H1 (cell line): ENCODE measurements at regions not wholly inside any gene's neighbourhood (a gene's known extent, or its start where the extent isn't known, plus 50 kb on each side); places are given as distances from the start of the nearest gene placed in this dataset.

Experiments
- CTCF ChIA-PET: fragments of 300-600 bp; sonication (Branson Sonifier 250); formaldehyde crosslinking; loops from one replicate; lab custom pipeline; 2021; ENCODE audit not compliant: partially characterized antibody; lab: Charles Lee
- POLR2A ChIA-PET: fragments of 300-600 bp; sonication (Branson Sonifier 250); formaldehyde crosslinking; loops from one replicate; lab custom pipeline; 2021; ENCODE audit warnings: inconsistent platforms; ENCODE audit not compliant: partially characterized antibody; lab: Charles Lee
- DNase-seq, 2 experiments: peaks; one replicate each; pipeline versions ENCODE4 v3.0.0 to v3.0.0-alpha.2; 2010 to 2022; ENCODE audit warnings: low spot score in 2 of 2, low read depth in 1 of 2, mixed read lengths in 1 of 2
- FAIRE-seq: peaks from 2 replicates; lab custom pipeline; 2011; peaks lifted over from hg19 to GRCh38; lab: Jason Lieb, UNC
- H2AFZ ChIP-seq: 2 replicates; pipeline ENCODE4 v1.8.1; 2012; ENCODE audit warnings: low read length, inconsistent platforms
- H2AK5ac ChIP-seq: 2 replicates; pipeline ENCODE4 v1.6.1; 2013; ENCODE audit warnings: low read depth, low read length
- H2BK120ac ChIP-seq: replicated peaks from 2 replicates; pipeline ENCODE3; 2013; ENCODE audit warnings: low read depth, low read length, inconsistent platforms
- H2BK12ac ChIP-seq: 2 replicates; pipeline ENCODE4 v1.6.1; 2013; ENCODE audit warnings: low read depth, low read length
- H2BK15ac ChIP-seq: 2 replicates; pipeline ENCODE4 v1.6.1; 2013; ENCODE audit warnings: low read length
- H2BK20ac ChIP-seq: 2 replicates; pipeline ENCODE4 v1.6.1; 2013; ENCODE audit warnings: low read length
- H2BK5ac ChIP-seq: 2 replicates; pipeline ENCODE4 v1.6.1; 2013; ENCODE audit warnings: low read depth, low read length
- H3K14ac ChIP-seq: 2 replicates; pipeline ENCODE4 v1.6.1; 2013; ENCODE audit warnings: inconsistent platforms; ENCODE audit not compliant: insufficient read length
- H3K18ac ChIP-seq: 2 replicates; pipeline ENCODE4 v1.6.1; 2013; ENCODE audit warnings: low read length; ENCODE audit errors: extremely low read depth
- H3K23ac ChIP-seq: 2 replicates; pipeline ENCODE4 v1.6.1; 2013; ENCODE audit warnings: inconsistent platforms; ENCODE audit not compliant: insufficient read length
- H3K23me2 ChIP-seq: 2 replicates; pipeline ENCODE4 v1.6.1; 2013; ENCODE audit warnings: low read depth, low read length
- H3K27ac ChIP-seq: 2 replicates; pipeline ENCODE4 v1.6.1; 2011; ENCODE audit warnings: low read depth, low read length, inconsistent platforms
- H3K27me3 ChIP-seq, 4 experiments: replicated peaks in 1 of 4; 1 replicate in 1 of 4; 2 replicates in 3 of 4; pipeline versions ENCODE4 v1.6.1 to v1.8.1; 2011 to 2013; ENCODE audit warnings: low read length in 3 of 4, mild to moderate bottlenecking in 3 of 4, inconsistent platforms in 2 of 4, mixed read lengths in 2 of 4, moderate library complexity in 1 of 4; ENCODE audit not compliant: control insufficient read depth in 3 of 4, insufficient read depth in 3 of 4; ENCODE audit errors: extremely low read depth in 1 of 4
- H3K36me3 ChIP-seq, 4 experiments: 2 replicates each; pipeline versions ENCODE4 v1.6.1 to v1.8.1; 2011 to 2013; ENCODE audit warnings: mild to moderate bottlenecking in 4 of 4, low read length in 3 of 4, moderate library complexity in 2 of 4, control low read depth in 1 of 4, inconsistent platforms in 1 of 4; ENCODE audit not compliant: insufficient read depth in 4 of 4, control insufficient read depth in 2 of 4
- H3K4ac ChIP-seq: replicated peaks from 2 replicates; pipeline ENCODE3; 2013; ENCODE audit warnings: low read length, low read depth, mixed read lengths, inconsistent platforms; ENCODE audit not compliant: insufficient read length
- H3K4me1 ChIP-seq, 4 experiments: replicated peaks in 1 of 4; 1 replicate in 1 of 4; 2 replicates in 3 of 4; pipeline versions ENCODE4 v1.6.1 to v1.8.1; 2011 to 2013; ENCODE audit warnings: low read length in 3 of 4, inconsistent platforms in 2 of 4, mixed read lengths in 1 of 4; ENCODE audit not compliant: insufficient read depth in 4 of 4, control insufficient read depth in 3 of 4
- H3K4me2 ChIP-seq, 2 experiments: 2 replicates each; pipeline versions ENCODE4 v1.6.1 to v1.8.1; 2011 to 2013; ENCODE audit warnings: low read depth in 2 of 2, low read length in 2 of 2, control low read depth in 1 of 2, inconsistent platforms in 1 of 2, mild to moderate bottlenecking in 1 of 2; ENCODE audit not compliant: insufficient read depth in 1 of 2
- H3K4me3 ChIP-seq, 4 experiments: fragments of 200-600, 300-600 bp in 1 of 4; sonication (generic), shearing (Covaris generic), sonication (Bioruptor Twin) in 1 of 4; 2 replicates each; pipeline versions ENCODE4 v1.5.1 to v1.8.1; 2011 to 2016; ENCODE audit warnings: low read length in 4 of 4, low read depth in 3 of 4, control low read depth in 2 of 4, inconsistent platforms in 2 of 4, mild to moderate bottlenecking in 2 of 4, mixed read lengths in 1 of 4, moderate library complexity in 1 of 4; ENCODE audit not compliant: insufficient read depth in 2 of 4; ENCODE audit errors: extremely low read depth in 1 of 4
- H3K56ac ChIP-seq: replicated peaks from 2 replicates; pipeline ENCODE3; 2013; ENCODE audit warnings: low read depth, mild to moderate bottlenecking, mixed read lengths, low read length, inconsistent platforms; ENCODE audit not compliant: insufficient read length
- H3K79me1 ChIP-seq: 2 replicates; pipeline ENCODE4 v1.6.1; 2013; ENCODE audit warnings: low read depth, low read length, control low read depth
- H3K79me2 ChIP-seq, 2 experiments: 2 replicates each; pipeline versions ENCODE4 v1.6.1 to v1.8.1; 2012 to 2013; ENCODE audit warnings: low read length in 2 of 2, mild to moderate bottlenecking in 2 of 2, inconsistent platforms in 1 of 2; ENCODE audit not compliant: insufficient read depth in 2 of 2, control insufficient read depth in 1 of 2
- H3K9ac ChIP-seq, 4 experiments: replicated peaks in 1 of 4; 1 replicate in 1 of 4; 2 replicates in 3 of 4; pipeline versions ENCODE4 v1.6.1 to v1.8.1; 2011 to 2013; ENCODE audit warnings: low read depth in 3 of 4, low read length in 3 of 4, control low read depth in 2 of 4, mild to moderate bottlenecking in 2 of 4, moderate library complexity in 2 of 4, inconsistent platforms in 1 of 4; ENCODE audit errors: extremely low read depth in 1 of 4
- H3K9me3 ChIP-seq, 2 experiments: 2 replicates each; pipeline versions ENCODE4 v1.6.1 to v1.8.1; 2012 to 2013; ENCODE audit warnings: mild to moderate bottlenecking in 2 of 2, moderate library complexity in 2 of 2, control low read depth in 1 of 2, inconsistent platforms in 1 of 2, low read depth in 1 of 2, low read length in 1 of 2, mixed read lengths in 1 of 2; ENCODE audit not compliant: insufficient read depth in 2 of 2
- H4K20me1 ChIP-seq, 2 experiments: replicated peaks in 1 of 2; 2 replicates each; pipeline versions ENCODE3 to v1.8.1; 2011 to 2013; ENCODE audit warnings: inconsistent platforms in 2 of 2, low read length in 2 of 2, mild to moderate bottlenecking in 1 of 2; ENCODE audit not compliant: insufficient read depth in 2 of 2, control insufficient read depth in 1 of 2
- H4K5ac ChIP-seq: 2 replicates; pipeline ENCODE4 v1.6.1; 2013; ENCODE audit warnings: low read length, low read depth, mixed read lengths, inconsistent platforms; ENCODE audit not compliant: insufficient read length
- H4K8ac ChIP-seq: 2 replicates; pipeline ENCODE4 v1.8.0; 2013; ENCODE audit warnings: mild to moderate bottlenecking, moderate library complexity, low read length, inconsistent platforms; ENCODE audit not compliant: insufficient read depth; ENCODE audit errors: extremely low read depth
- H4K91ac ChIP-seq: replicated peaks from 2 replicates; pipeline ENCODE3; 2013; ENCODE audit warnings: low read length, mixed read lengths, inconsistent platforms; ENCODE audit not compliant: insufficient read length
- CBX8 ChIP-seq: fragments of 300-800, 300-1000 bp; sonication (generic); IDR thresholded peaks from 2 replicates; pipeline ENCODE4 v1.7.1; 2016; ENCODE audit warnings: low read depth, low read length, borderline replicate concordance
- CTCF ChIP-seq, 3 experiments: IDR thresholded peaks; 1 replicate in 2 of 3; 2 replicates in 1 of 3; pipeline versions ENCODE4 v1.5.1 to v1.6.1; 2011; ENCODE audit warnings: low read length in 3 of 3, mild to moderate bottlenecking in 3 of 3, inconsistent platforms in 2 of 3, low read depth in 1 of 3, moderate library complexity in 1 of 3; ENCODE audit not compliant: insufficient read depth in 1 of 3; ENCODE audit errors: control extremely low read depth in 1 of 3
- HDAC6 ChIP-seq: IDR thresholded peaks from one replicate; pipeline ENCODE4 v1.7.1; 2012; ENCODE audit warnings: low read depth, mild to moderate bottlenecking, inconsistent platforms, low read length, moderate library complexity
- JUN ChIP-seq: IDR thresholded peaks from 2 replicates; pipeline ENCODE4 v1.6.1; 2011; ENCODE audit warnings: low read depth, mild to moderate bottlenecking, improper control_type of control experiment, low read length
- KDM1A ChIP-seq: fragments of 200-600, 300-600 bp; sonication (generic); IDR thresholded peaks from 2 replicates; pipeline ENCODE4 v1.7.1; 2016; ENCODE audit warnings: mild to moderate bottlenecking, low read length, borderline replicate concordance
- PHF8 ChIP-seq: fragments of 200-600 bp; sonication (generic); conservative IDR thresholded peaks from 2 replicates; pipeline ENCODE4 v1.7.1; 2012; ENCODE audit warnings: low read depth, mild to moderate bottlenecking, inconsistent platforms, low read length, moderate library complexity
- RAD21 ChIP-seq, 2 experiments: IDR thresholded peaks in 1 of 2; conservative IDR thresholded peaks in 1 of 2; 2 replicates each; pipeline ENCODE4 v1.6.1; 2011; ENCODE audit warnings: low read depth in 2 of 2, low read length in 2 of 2, improper control_type of control experiment in 1 of 2, inconsistent platforms in 1 of 2, mild to moderate bottlenecking in 1 of 2, moderate library complexity in 1 of 2
- RNF2 ChIP-seq: fragments of 200-900, 300-1000 bp; sonication (generic); IDR thresholded peaks from 2 replicates; pipeline ENCODE4 v1.7.1; 2016; ENCODE audit warnings: borderline replicate concordance, low read depth, mild to moderate bottlenecking, antibody characterized with exemption, low read length; ENCODE audit not compliant: poor library complexity, severe bottlenecking; ENCODE audit errors: missing control alignments
- RXRA ChIP-seq: IDR thresholded peaks from 2 replicates; pipeline ENCODE4 v1.6.1; 2011; ENCODE audit warnings: low read depth, mild to moderate bottlenecking, low read length, moderate library complexity; ENCODE audit not compliant: insufficient read depth
- SP2 ChIP-seq: IDR thresholded peaks from 2 replicates; pipeline ENCODE4 v1.6.1; 2012; ENCODE audit warnings: mild to moderate bottlenecking, low read length, inconsistent platforms
- TAF7 ChIP-seq: optimal IDR thresholded peaks from 2 replicates; pipeline ENCODE3; 2011; ENCODE audit warnings: low read depth, mild to moderate bottlenecking, inconsistent platforms, low read length, moderate library complexity, borderline replicate concordance
- YY1 ChIP-seq: IDR thresholded peaks from 2 replicates; pipeline ENCODE4 v1.6.1; 2011; ENCODE audit warnings: low read depth, mild to moderate bottlenecking, low read length
- WGBS, 2 experiments: shearing (Covaris generic) in 1 of 2; methylation state at CpG; one replicate each; pipeline versions ENCODE4 v1.1.6 to v1.1.7; 2013 to 2015; ENCODE audit warnings: low lambda C conversion rate in 2 of 2, mixed read lengths in 2 of 2, inconsistent platforms in 1 of 2, low coverage in 1 of 2, missing lambda C conversion rate in 1 of 2; ENCODE audit not compliant: insufficient replicate concordance in 2 of 2, insufficient coverage in 1 of 2, insufficient read length in 1 of 2; ENCODE audit errors: extremely low coverage in 1 of 2, missing lambda C conversion rate in 1 of 2; 5-methylcytosine and 5-hydroxymethylcytosine counted together

GRCh38 chr15:37789397-37789786, 145.0 kb upstream of the TMCO5A start:
- no peak overlapping the region for H2BK120ac ChIP-seq
- no peak overlapping the region for H4K91ac ChIP-seq
- no peaks in the 10 kb centered on the region for H3K36me3 ChIP-seq
- H2BK5ac ChIP-seq = no peak overlapping the region
- H2BK15ac ChIP-seq = no peak overlapping the region
- no peak overlapping the region for H4K8ac ChIP-seq
- no peak overlapping the region for H3K4ac ChIP-seq
- H3K23ac ChIP-seq = no peak overlapping the region
- H4K5ac ChIP-seq = no peak overlapping the region
- H3K4me1 ChIP-seq = no peaks in the 10 kb centered on the region
- no peak overlapping the region for H3K4me3 ChIP-seq
- POLR2A ChIA-PET = no interaction called here
- no peaks in the 10 kb centered on the region for H3K79me1 ChIP-seq
- H2BK20ac ChIP-seq = no peak overlapping the region
- no peak overlapping the region for H3K56ac ChIP-seq
- no peak overlapping the region for H3K14ac ChIP-seq
- H3K9me3 ChIP-seq = no peaks in the 10 kb centered on the region; a peak in 1 of 4 replicates
- H2BK12ac ChIP-seq = no peak overlapping the region
- no peak for DNase-seq
- H3K27ac ChIP-seq = no peak overlapping the region
- no peak overlapping the region for H3K4me2 ChIP-seq
- H2AFZ ChIP-seq = no peak overlapping the region
- H4K20me1 ChIP-seq = no peaks in the 10 kb centered on the region
- H2AK5ac ChIP-seq = no peak overlapping the region
- H3K27me3 ChIP-seq = no peaks in the 10 kb centered on the region
- no peak overlapping the region for H3K9ac ChIP-seq
- CTCF ChIA-PET = no interaction called here
- no peaks in the 10 kb centered on the region for H3K79me2 ChIP-seq
- H3K18ac ChIP-seq = no peak overlapping the region
- WGBS, 2 experiments = 83% methylated on average over 5 of the region's 5 CpGs; no CpG with 5 or more reads in 1 of the 2 experiments
- no peak for FAIRE-seq
- H3K23me2 ChIP-seq = no peaks in the 10 kb centered on the region
- no peak for TF ChIP-seq PHF8
- no peak for TF ChIP-seq KDM1A
- no peak for TF ChIP-seq TAF7
- TF ChIP-seq RXRA = no peak
- no peak for TF ChIP-seq RAD21 (IDR thresholded peaks at IDR 0.05 in 1 of 2, conservative IDR thresholded peaks at IDR 0.05 in 1 of 2; ENCODE audit: low read depth in 2 of 2, low read length in 2 of 2)
- TF ChIP-seq YY1 = no peak
- no peak for TF ChIP-seq CBX8
- no peak for TF ChIP-seq SP2
- TF ChIP-seq JUN = no peak
- TF ChIP-seq HDAC6 = no peak
- no peak for TF ChIP-seq RNF2
- TF ChIP-seq CTCF (IDR thresholded peaks at IDR 0.05; ENCODE audit: control extremely low read depth in 1 of 3, insufficient read depth in 1 of 3, low read depth in 1 of 3, low read length in 3 of 3) = no peak
